ENCODE measurements at regions not wholly inside any gene's neighbourhood (a gene's known extent, or its start where the extent isn't known, plus 50 kb on each side); places are given as distances from the start of the nearest gene placed in this dataset.

DNA sequence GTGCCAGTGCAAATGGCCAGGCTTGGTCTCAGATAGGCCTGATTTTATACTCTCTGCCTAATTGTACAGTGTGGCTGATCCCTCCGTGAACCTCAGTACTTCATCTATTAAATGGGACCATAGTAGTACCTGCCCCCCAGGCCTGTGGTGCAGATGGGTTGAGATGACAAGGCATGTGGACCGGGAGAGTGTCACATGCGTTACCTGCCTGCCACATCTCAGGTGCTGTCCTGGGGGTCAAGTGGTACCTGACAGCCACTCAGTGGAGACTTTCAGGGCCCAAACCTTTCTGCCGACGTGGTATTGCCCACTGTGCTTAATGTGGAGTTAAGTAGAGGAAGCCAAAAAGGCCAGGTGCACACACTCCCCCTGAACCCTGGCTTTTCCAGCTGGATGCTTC, 197.3 kb downstream of the FOXD2 start:
- Mint-ChIP-seq H3K9me3 (no peaks in the 10 kb centered on the region), H3K27me3 (ENCODE audit: low read depth) (peaks cover 85% of the 10 kb centered on the region), H3K36me3 (no peaks in the 10 kb centered on the region), H3K4me1 (peaks cover 5% of the 10 kb centered on the region), H3K27ac (no peak overlapping the region), H3K4me3 (no peak overlapping the region)
- DNase-seq (ENCODE audit: low spot score in 2 of 2, unreplicated experiment in 2 of 2): no peak
- TF ChIP-seq, protein P1, sequence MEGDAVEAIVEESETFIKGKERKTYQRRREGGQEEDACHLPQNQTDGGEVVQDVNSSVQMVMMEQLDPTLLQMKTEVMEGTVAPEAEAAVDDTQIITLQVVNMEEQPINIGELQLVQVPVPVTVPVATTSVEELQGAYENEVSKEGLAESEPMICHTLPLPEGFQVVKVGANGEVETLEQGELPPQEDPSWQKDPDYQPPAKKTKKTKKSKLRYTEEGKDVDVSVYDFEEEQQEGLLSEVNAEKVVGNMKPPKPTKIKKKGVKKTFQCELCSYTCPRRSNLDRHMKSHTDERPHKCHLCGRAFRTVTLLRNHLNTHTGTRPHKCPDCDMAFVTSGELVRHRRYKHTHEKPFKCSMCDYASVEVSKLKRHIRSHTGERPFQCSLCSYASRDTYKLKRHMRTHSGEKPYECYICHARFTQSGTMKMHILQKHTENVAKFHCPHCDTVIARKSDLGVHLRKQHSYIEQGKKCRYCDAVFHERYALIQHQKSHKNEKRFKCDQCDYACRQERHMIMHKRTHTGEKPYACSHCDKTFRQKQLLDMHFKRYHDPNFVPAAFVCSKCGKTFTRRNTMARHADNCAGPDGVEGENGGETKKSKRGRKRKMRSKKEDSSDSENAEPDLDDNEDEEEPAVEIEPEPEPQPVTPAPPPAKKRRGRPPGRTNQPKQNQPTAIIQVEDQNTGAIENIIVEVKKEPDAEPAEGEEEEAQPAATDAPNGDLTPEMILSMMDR (IDR thresholded peaks at IDR 0.05; ENCODE audit: unreplicated experiment): no peak

DNA sequence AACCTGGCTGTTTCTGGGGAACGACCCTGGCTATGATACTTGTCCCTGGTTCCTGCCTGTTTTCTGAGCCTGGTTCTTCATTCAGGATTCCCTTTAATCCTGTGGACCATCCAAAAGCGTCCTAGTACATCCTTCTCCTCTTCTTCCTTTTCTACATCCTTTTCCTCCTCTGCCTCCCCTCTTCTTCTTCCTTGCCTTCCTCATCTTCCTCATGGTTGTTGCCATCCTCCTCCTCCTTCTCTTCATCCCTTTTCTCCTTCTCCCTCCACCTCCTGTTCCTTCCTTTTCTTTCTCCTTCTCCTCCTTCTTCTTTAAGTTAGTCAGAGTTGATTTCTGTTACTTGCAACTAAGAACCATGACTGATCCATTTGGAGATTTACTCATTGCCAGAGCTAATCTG, 197.8 kb downstream of the FOXD2 start:
- Mint-ChIP-seq H3K9me3 (no peaks in the 10 kb centered on the region), H3K27ac (no peak overlapping the region), H3K4me1 (peaks cover 6% of the 10 kb centered on the region), H3K36me3 (no peaks in the 10 kb centered on the region), H3K4me3 (no peak overlapping the region), H3K27me3 (ENCODE audit: low read depth) (peaks cover 82% of the 10 kb centered on the region)
- TF ChIP-seq, protein P1 (IDR thresholded peaks at IDR 0.05; ENCODE audit: unreplicated experiment): no peak
- no peak for DNase-seq (ENCODE audit: low spot score in 2 of 2, unreplicated experiment in 2 of 2)

DNA sequence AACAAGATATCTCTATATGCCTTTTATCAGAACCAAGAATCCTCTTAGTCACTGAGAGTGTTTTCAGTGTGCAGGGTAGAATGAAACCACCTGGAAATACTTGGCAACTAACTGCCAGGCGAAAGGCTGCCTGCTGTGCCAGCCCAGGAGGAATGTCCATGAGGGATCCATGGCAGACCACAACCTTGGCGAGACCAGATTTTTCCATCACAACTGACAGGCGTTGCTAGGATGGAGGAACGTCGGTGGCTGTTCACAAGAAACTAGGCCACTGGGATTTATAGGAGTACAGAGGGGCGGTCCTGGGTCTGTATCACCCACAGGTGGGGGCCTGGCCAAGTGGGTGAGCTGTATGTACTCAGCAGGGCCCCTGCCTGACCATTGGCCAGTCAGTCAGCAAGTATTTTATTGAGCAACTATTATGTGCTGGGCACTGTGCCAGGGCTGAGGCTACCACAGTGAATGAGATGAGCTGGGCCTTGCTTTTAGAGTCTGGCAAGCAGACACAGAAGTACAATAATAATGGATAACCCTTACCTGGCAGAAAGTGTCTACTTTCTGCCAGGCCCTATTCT, 199.4 kb downstream of the FOXD2 start:
- no peak overlapping the region for H3K4me3 Mint-ChIP-seq
- TF ChIP-seq, protein P1 (IDR thresholded peaks at IDR 0.05; ENCODE audit: unreplicated experiment): no peak
- H3K27ac Mint-ChIP-seq: no peak overlapping the region
- peaks cover 81% of the 10 kb centered on the region for H3K27me3 Mint-ChIP-seq (ENCODE audit: low read depth)
- peaks cover 6% of the 10 kb centered on the region for H3K4me1 Mint-ChIP-seq
- no peak for DNase-seq (ENCODE audit: low spot score in 2 of 2, unreplicated experiment in 2 of 2)
- H3K36me3 Mint-ChIP-seq: no peaks in the 10 kb centered on the region
- H3K9me3 Mint-ChIP-seq: no peaks in the 10 kb centered on the region

DNA sequence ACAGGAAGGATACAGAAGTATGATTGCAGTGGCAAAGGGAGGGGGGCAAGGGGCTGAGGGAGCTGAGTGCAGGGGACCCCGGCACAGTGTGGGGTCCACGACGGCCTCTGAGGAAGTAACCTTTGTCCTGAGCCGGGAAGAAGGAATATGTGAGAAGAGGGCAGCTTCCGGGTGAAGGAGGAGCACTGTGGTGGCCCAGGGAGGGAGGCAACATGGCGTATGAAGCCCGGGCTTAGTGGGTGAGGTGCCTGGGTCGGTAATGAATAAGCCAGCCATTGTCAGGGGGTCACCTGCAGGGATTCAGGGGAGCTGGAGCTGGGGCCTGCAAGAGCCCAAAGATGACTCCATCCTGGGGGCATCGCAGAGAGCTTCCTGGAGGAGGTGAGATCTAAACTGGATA, 200.4 kb downstream of the FOXD2 start:
- DNase-seq (ENCODE audit: low spot score in 2 of 2, unreplicated experiment in 2 of 2): no peak
- H3K9me3 Mint-ChIP-seq: no peaks in the 10 kb centered on the region
- peaks cover 6% of the 10 kb centered on the region for H3K4me1 Mint-ChIP-seq
- TF ChIP-seq, protein P1 (IDR thresholded peaks at IDR 0.05; ENCODE audit: unreplicated experiment): no peak
- H3K27ac Mint-ChIP-seq: no peak overlapping the region
- H3K36me3 Mint-ChIP-seq: no peaks in the 10 kb centered on the region
- H3K4me3 Mint-ChIP-seq: no peak overlapping the region
- H3K27me3 Mint-ChIP-seq (ENCODE audit: low read depth): peaks cover 78% of the 10 kb centered on the region

DNA sequence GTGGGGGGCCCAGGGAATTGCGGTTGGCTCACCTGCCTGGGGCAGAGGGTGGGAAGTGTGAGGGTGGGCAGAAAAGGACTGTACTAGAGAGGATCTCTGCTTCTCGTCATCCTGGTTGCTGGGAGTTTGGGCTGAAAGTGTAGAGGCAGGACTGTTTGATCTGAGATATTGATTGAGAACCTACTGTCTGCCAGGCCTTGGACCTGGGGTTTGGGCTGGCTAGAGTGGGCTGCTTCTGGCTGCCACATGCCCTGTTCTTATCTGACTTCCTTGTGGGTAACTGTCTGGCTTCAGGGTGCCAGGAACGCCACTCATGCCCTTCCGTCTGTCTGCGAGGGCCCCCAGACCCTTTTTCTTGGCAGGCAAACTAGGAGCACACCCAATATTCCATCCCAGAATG, 200.9 kb downstream of the FOXD2 start:
- H3K4me3 Mint-ChIP-seq: no peak overlapping the region
- DNase-seq (ENCODE audit: low spot score in 2 of 2, unreplicated experiment in 2 of 2): no peak
- no peaks in the 10 kb centered on the region for H3K9me3 Mint-ChIP-seq
- TF ChIP-seq, protein P1 (IDR thresholded peaks at IDR 0.05; ENCODE audit: unreplicated experiment): no peak
- no peaks in the 10 kb centered on the region for H3K36me3 Mint-ChIP-seq
- peaks cover 73% of the 10 kb centered on the region for H3K27me3 Mint-ChIP-seq (ENCODE audit: low read depth)
- no peak overlapping the region for H3K27ac Mint-ChIP-seq
- peaks cover 6% of the 10 kb centered on the region for H3K4me1 Mint-ChIP-seq

All from mesothelial cell of epicardium (in vitro differentiated cells).